ENCODE measurements at regions not wholly inside any gene's neighbourhood (a gene's known extent, or its start where the extent isn't known, plus 50 kb on each side); places are given as distances from the start of the nearest gene placed in this dataset.

DNA sequence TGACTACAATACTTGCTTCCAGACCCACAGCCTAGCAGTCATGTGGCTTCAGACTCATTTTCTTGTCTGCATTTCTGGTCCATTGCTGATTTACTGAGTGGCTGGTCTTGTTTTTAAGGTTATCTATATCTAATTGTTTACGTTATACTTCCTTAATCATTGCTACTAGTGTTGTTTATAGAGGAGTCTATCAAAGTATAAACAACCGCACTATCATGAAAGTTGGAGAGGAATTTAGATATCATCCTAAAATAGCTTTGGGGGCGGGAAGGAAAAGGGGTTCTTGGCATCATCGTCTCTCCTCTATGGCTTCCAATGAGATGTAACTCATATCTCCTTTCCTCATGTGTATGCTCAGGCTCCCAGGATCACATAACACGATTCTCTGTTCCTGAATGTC lies 372.1 kb upstream of the PBX1 start:
- DNase-seq, result no peak

DNA sequence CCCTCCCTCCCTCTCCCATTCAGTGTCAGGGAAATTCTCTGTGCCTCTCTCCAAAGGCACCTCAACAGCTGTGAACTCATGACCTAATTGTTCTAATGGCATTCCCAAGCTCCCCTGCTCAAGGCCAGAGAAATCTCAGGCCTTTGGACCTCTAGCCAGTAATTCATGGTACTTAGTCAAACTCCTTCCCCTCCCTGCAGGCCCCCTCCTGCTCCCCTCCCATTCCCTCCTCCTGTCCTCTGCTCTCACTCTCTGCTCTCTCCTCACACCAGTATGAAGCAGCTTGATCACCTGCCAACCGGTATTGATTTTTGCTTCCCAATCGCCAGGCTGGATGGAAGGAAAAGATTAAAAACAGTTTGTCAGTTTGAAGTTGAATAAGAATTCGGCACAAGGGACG lies 370.5 kb upstream of the PBX1 start:
- no peak for DNase-seq

DNA sequence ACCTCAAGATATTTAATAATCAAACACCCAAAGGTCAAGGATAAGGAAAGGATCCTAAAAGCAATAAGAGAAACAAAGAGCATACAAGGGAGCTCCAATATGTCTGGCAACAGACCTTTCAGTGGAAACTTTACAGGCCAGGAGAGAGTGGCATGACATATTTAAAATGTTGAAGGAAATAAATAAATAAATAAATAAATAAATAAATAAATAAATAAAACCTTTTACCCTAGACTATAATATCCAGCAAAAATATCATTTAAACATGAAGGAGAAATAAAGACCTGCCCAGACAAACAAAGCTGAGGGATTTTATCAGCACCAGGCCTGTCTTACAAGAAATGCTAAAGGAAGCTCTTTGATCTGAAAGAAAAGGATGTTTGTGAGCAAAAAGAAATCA lies 367.8 kb upstream of the PBX1 start:
- no peak for DNase-seq

DNA sequence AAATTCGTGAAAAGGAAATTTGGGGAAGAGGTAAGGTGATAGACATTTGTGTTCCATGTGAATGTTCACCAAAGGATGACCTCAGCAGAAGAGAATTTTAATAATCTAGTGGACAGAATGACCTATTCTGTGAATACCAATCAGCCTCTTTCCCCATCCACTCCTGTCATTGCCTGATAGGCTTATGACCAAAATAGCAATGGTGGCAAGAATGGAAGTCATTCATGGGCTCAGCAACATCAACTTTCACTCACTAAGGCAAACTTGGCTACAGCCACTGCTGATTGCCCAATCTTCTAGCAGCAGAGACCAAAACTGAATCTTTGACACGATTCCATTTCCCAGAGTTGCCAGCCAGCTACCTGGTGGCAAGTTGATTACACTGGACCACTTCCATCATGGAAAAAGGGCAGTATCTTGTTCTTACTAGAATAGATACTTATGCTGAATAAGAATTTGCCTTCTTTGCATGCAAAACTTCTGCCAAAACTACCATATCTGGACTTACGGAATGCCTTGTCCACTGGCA lies 348.7 kb upstream of the PBX1 start:
- DNase-seq, result no peak

DNA sequence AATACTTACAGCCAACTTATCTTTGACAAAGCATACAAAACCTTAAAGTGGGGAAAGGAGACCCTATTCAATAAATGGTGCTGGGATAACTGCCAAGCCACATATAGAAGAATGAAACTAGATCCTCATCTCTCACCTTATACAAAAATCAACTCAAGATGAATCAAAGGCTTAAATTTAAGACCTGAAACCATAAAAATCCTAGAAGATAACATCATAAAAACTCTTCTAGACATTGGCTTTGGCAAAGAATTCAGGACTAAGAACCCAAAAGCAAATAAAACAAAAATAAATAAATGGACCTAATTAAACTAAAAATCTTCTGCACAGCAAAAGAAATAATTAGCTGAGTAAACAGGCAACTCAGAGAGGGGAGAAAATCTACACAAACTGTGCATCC lies 335.6 kb upstream of the PBX1 start:
- no peak for DNase-seq

DNA sequence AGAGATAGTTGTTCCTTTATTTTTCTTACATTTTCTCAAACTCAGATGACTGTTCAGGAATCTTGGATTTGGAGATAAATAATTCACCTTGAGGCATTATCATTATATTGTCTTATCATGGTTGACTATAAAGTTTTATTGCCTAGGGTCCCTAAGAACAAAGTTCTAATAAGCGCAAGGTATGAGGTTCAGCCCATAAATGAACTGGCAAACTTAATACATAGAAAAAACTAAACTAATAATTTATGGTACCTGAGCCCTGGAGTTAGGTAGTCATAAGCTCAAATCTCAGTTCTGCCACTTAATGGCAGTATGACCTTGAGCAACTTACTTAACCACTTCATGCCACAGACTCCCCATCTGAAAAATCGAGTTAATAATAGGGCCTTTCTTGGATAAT lies 334.0 kb upstream of the PBX1 start:
- no peak for DNase-seq

DNA sequence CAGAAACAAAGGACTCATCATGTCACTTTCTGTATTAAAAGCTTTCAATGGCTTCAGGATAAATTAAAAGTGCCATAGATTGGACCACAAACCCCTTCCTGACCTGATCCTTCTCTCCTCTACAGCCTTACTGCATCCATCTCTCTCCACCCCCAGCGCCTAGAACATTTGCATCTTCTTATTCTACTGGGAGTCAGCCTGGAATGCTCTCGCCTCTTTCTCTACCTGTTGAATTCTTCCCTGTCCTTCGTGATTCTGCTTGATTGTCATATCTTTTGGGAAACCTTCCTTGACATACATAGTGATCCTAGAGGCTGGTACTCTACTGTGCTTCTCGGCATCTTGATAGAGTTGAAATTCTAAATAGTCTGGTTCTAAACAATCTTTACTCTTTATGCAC lies 332.0 kb upstream of the PBX1 start:
- DNase-seq, result no peak

DNA sequence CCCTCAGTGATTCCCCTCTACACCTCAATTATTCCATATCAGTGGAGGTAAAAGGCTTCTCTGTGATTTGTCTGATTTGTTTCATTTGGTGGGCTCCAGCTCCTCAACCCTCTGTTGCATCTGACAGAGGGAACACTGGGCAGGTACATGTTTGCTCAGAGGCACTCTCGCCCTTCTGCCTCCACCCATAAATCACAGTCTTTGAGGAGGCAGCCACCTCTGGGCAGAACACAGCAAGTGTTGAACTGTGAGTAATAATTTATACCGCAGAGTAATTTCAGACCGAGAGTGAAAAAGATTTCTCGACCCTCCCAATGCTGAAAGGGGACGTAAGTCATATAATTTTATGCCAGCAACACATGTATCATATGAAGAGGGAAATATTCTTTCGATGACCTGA lies 330.1 kb upstream of the PBX1 start:
- DNase-seq, result no peak

DNA sequence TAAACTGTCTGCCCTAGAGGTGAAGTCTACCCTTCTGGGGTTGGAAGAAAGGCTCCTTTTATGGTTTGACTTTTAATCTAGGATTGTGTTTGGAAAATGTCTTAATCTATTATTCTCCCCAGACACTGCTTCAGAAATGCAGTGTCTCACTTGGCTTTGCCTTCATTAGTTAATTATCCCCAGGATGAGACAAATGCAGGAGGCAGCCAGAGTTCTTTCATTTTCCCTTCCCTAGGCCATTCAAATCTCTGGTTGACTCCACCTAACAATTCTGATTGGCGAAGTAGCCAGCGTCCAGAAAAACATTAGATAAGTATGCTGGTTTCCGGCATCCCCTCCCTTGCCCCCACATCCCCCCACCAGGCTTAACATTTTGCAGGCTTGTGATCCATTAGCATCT lies 325.8 kb upstream of the PBX1 start:
- no peak for DNase-seq

DNA sequence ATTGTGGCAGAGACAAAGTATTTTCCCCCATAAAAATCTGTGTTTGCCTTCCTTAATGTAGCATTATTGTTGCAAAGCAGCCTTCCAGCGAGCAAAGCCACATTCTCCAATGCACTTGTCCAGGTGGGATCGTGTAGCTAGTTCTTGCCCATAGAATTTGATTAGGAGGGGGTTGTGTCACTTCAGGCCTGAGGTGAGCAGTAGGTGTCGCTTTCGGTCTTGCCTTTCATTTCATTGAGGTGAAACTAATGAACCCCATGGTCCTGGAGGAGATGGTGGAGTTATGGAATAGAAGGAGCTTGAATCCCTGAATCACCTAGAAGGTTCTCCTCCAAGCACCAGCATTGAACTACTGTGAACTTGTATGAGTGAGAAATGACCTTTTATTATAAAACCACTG lies 318.9 kb upstream of the PBX1 start:
- DNase-seq, result no peak

DNA sequence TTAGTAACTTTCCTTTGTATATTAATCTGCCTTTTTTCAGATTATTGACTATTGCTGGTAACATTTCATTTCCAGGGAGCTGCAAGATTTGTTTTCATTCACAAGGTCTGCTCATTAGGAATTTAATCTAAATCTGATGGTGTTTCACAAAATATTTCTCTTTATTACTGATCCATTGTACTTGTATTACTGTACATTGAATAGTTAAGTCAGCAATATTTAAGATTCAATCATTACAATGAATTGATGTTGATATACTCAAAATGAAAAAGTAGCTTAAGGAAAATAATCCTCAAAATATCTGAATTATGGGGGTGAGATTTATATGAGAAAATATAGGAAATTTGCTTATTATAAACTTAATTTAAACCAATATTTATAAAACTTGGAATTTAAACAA lies 308.6 kb upstream of the PBX1 start:
- DNase-seq, result no peak

DNA sequence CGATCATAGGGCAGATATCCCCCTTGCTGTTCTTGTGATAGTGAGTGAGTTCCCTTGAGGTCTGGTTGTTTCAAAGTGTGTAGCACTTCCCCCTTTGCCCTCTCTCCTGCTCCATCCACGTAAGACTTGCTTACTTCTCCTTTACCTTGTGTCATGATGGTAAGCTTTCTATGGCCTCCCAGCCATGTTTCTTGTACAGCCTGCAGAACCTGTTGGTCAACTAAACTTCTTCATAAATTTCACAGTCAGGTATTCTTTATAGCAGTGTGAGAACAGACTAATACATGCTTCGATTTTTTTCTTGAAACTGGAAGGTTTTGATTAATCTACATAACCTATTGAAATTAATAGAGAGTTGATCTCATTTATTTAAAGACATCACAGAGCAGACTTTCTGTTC lies 302.5 kb upstream of the PBX1 start:
- no peak for DNase-seq

DNA sequence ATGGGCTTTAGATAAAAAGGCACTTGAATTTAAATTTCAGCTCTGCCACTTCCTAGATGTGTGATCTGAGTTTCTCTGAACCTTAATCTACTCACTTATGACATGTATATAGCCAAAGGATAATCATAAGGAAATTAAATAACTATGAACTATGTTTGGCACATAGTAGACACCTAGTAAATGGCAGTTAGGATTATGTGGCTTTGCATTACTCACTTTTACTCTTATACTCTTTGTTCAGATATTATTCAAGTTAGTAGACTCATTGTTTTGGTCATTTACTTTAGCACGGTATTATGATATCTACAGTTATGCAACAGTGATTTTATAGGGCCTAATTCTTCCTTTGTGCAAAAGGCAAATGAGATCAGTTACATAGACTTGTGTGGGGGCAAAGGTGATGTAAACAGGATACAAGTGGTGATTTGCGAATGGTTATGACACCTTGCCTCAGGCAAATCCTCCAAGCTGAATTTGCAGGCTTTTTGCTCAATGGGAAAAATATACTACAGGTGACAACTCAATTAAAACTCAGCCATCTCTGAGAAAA lies 297.2 kb upstream of the PBX1 start:
- DNase-seq, result no peak

DNA sequence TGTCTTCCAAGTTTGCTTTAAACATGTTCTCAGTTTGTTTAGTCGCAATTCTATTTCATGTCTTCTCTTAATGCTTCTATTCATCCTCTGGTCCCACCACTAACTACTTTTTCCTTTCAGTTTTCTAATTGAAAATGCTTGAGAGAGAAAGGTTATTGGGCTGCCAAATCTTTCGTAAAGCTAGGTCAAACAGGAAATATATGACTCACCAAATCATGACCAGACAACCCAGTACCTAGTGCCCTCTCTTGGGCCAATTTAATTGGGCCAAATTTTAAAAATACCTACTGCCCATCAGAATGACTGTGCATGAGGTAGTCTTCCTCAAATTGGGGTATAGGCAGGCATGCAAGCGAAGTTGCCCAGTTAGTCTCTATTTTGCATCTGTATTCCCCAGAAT lies 295.4 kb upstream of the PBX1 start:
- DNase-seq, result no peak

DNA sequence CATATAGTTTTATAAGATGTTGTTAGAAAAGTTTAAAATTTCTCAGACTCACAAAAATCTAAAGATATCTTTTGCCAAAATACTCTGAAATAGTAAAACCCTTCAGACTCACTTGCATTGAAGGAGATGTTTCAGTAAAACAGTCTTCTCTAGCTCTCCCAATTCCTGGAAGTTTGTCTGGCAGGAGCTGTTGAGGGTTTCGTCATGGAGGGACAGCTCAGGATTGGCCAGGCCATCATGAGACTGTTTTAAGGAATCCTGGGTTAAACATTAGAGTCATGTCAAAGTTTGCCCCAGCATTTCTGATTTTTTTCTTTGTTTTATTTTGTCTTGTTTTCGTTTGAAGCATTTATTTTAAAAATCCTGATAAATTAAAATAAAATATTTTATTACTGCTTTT lies 293.8 kb upstream of the PBX1 start:
- DNase-seq, result no peak

DNA sequence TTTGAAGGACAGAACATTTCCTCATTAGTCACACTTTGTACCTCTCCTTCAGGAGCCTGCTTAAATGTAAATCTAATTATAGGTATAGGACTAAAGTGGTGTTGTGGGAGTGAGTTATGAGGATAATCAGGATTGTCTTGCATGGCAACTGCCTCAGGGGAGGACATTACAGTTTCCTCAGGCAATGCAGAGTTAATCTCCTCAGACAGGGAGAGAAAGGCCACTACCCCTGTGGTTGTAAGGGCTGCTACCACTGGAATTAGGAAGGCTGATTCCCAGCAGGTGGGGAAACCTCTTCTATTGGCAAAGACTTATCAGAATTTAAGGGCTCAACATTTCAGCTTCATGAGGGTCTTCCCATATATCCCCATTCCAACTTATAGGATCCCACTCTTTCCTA lies 286.8 kb upstream of the PBX1 start:
- no peak for DNase-seq

DNA sequence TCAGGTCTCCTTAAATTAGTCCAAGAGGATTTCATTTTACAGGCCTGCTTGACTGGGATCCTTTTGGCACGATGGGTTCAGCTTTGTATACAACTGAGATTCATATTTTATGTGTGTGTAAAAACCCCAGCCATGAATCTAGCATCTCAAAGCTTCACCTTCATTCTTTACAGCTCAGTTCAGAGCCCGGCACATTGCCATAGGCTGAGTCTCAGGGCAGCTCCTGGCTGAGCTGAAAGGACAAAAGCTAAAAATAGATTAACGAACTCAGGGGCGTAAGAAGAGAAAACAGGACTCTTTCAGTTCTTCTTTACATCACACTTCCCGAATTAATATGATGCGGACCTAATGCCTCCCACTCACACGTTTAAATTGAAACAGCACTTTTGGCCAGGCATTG lies 262.8 kb upstream of the PBX1 start:
- no peak for DNase-seq

DNA sequence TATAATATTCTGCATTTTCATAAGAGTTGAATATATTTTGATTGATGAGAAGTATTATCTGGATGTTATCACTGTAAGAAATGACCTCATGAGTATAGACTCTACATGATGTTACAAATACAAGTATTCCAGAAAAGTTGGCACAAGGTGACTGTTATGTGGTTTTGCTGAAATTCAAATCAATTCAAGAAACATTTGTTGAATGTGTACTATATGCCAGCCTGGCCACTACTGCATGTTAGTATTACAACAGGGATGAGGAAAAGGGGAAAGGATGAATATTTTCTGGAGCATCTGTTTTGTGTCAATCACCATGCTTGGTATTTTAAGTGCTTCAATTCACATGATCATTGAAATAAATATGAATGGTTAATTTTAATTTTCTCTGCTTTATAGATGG lies 250.9 kb upstream of the PBX1 start:
- DNase-seq, result no peak

DNA sequence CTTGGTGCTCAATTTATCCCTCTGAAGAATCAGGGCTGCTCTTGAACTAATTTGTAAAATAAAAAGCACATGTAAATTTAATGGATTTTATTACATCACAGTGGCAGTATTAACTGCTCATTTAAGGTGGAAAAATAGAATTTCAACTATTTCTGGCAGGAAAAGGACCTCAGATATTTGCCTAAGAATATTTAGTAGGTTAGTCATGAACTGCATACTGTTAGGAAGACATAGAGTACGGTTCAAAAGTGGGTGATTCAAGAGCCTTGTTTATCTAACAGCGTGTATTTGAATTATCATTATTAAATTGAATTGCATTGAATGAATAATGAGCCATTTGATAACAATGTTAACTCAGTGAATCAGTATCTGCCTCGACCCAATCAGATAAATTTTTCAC lies 248.8 kb upstream of the PBX1 start:
- no peak for DNase-seq

DNA sequence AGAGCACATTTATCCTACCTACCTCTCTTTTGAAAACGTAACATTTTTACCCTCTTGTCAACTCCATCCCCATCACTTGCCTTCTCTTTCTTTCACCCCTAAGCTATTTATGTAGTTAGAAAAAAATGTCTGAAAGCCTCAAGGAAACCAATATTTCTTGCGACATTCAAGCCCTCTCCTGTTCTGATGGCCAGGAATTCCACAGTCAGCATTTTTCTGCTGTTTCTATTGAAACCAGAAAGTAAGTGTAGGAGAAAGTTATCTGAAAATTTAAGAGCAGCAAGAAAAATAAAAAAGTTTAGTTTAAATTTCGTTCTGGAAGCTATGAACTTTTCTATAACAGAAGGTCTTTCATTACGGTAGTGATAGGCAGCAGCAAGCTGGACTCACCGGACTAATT lies 247.6 kb upstream of the PBX1 start:
- DNase-seq, result no peak

DNA sequence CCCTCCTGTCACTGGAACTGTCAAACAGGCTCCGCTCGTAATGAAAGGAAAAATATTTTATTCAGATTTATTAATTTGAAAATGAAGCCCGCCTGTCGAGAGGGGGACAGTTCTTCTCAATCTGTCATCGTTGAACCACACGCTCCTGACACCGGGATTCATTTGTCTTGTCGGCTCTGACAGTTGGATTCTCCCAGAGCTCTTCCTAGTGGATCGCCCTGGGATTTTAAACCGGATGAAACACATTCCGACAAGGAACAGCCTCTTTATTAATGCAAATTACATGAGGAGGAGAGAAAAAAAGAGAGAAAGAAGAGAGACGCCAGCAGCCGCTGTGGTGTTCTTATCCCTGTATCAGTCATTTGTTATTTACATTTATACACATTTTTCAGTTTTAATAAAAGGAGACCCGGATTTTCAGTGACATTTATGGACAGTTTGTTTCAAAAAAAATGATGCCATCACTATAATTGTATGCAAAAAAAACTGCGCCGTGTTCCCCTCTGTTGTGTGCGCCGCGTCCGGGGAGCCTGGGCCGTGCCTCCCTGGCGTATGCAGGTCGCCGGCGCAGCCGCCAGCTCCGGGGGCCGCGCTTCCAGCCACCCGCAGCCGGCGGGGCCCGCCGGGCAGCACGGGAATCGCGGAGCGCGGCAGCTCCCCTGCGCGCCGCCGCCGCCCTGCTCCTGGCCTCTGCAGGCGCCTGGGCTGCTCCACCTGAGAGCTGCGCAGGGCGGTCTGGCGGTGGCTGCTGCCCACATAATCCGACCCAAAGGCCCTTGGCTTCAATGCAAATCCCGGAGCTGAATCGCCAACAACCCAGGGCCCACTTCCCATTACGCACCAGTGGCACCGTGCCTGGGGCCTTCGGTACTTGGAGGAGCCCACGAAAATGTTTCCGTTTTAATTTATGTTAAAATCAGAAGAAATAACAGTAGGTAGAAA lies 237.9 kb upstream of the PBX1 start:
- DNase-seq, result no peak

DNA sequence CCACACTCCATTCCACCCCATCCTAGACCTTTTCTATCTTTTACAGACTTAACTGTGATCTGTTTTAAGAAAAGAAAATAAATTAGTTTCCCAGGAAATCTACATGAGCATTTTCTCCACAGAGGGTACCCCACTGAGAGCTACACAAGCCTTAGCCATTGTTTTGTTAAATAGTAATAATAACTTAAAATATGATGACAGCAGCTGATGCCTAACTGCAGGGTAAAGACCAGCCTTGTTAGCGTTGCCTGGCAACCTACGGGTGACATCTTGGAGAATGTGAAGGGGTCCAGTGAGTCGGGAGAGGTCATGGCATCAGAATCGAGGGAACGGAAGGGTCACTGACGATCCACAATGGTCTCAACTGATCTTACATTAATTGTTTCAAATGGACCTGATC lies 233.2 kb upstream of the PBX1 start:
- DNase-seq, result no peak

DNA sequence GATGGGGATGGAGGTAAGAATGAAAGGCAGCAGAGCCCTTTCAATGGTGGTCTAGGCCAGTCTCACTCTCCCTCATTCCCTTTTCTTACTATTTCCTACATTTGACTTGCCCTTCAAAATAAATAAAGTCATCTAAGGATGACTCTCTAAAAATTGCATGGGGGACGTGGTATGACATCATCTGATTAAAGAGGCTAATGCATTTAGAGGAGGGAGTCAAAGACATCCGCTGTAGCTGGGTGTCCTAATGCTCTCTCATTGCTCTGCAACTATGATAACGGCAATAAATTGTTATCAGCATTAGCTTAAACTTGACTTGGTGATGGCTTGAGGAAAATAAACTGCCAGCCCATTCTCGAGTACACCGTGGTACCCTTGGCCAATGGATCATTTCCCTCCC lies 225.6 kb upstream of the PBX1 start:
- DNase-seq, result no peak

DNA sequence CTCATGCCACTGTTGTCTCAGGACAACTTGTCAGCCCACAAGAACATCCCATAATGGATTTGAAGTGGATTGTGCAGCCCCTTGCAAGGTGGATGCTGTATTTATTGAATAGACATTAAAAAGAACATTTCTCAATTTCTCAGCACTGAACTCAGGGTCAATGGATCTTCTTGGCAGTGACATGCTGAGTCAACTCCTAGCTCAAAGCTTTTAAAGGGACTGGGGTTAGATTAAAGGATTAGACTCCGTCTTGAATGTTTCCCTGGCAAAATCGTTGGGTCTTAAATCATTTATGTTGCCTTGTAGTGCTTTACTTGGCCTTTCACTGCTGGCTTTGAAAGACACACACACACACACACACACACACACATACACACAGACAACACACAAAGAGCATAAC lies 221.6 kb upstream of the PBX1 start:
- no peak for DNase-seq

DNA sequence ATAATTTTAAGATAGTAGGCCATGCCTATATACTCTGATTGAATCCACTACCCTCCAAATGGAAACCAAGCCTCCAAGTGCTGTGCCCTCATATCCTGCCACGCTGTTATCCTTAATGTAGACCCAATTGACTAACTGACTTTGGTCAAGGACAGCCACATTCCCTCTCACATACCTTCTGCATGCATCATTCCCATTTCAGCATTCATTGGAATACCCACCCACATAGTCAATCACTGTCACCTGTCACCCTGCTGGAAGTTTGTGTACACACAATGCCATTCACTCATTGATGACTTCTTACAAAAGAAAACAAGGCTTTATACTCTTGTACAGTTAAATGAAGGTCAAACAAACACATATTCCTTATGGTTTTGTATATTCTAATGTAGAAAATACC lies 221.1 kb upstream of the PBX1 start:
- no peak for DNase-seq

All from hematopoietic multipotent progenitor cell treated with erythropoietin and hydrocortisone succinate and interleukin-3 and kit ligand, for 8 days (in vitro differentiated cells).